22Rv1 (cell line): ENCODE measurements at regions not wholly inside any gene's neighbourhood (a gene's known extent, or its start where the extent isn't known, plus 50 kb on each side); places are given as distances from the start of the nearest gene placed in this dataset.

Experiments
- H3K27ac ChIP-seq: fragments of 450-650 bp; 2 replicates; pipeline ENCODE4 v1.5.1; 2017
- ZFX ChIP-seq: fragments of 450-650 bp; IDR thresholded peaks from 2 replicates; pipeline ENCODE4 v1.6.1; 2017; ENCODE audit warnings: antibody characterized with exemption, borderline replicate concordance
- TF ChIP-seq, protein P1 (sequence below): fragments of 450-650 bp; IDR thresholded peaks from 2 replicates; pipeline ENCODE4 v1.5.1; 2017; ENCODE audit warnings: mild to moderate bottlenecking

DNA sequence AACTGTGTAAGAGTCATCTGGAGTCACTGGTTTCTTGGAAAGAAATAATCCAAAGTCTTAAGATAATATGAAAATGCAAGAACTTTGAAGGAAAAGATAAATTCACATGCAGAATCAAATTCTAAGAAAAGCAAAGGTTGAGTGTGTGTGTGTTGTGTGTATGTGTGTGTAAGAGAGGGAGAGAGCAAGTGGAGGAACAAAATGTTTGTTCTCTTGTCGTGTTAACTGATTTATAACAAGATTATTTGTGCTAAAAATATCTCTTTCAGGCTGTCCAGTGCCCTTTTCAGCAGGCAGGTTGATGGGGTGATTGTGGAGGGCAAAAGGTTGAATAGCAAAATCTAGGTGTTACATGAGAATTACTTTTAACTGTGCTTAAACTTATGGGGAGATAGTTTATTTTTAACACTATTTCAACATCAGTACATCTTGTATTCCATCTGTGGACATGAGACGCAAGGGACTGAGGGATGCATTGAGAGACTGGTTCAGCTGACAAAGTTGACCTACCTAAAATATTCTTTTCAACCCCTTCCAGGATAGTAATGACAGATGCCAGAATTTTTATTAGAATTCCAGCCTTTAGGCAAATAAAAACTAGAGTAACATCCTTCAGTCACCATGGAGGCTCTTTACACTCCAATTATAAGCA, 342.4 kb upstream of the CD180 start:
- TF ChIP-seq ZFX, result no peak
- TF ChIP-seq, protein P1, sequence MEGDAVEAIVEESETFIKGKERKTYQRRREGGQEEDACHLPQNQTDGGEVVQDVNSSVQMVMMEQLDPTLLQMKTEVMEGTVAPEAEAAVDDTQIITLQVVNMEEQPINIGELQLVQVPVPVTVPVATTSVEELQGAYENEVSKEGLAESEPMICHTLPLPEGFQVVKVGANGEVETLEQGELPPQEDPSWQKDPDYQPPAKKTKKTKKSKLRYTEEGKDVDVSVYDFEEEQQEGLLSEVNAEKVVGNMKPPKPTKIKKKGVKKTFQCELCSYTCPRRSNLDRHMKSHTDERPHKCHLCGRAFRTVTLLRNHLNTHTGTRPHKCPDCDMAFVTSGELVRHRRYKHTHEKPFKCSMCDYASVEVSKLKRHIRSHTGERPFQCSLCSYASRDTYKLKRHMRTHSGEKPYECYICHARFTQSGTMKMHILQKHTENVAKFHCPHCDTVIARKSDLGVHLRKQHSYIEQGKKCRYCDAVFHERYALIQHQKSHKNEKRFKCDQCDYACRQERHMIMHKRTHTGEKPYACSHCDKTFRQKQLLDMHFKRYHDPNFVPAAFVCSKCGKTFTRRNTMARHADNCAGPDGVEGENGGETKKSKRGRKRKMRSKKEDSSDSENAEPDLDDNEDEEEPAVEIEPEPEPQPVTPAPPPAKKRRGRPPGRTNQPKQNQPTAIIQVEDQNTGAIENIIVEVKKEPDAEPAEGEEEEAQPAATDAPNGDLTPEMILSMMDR, result no peak

DNA sequence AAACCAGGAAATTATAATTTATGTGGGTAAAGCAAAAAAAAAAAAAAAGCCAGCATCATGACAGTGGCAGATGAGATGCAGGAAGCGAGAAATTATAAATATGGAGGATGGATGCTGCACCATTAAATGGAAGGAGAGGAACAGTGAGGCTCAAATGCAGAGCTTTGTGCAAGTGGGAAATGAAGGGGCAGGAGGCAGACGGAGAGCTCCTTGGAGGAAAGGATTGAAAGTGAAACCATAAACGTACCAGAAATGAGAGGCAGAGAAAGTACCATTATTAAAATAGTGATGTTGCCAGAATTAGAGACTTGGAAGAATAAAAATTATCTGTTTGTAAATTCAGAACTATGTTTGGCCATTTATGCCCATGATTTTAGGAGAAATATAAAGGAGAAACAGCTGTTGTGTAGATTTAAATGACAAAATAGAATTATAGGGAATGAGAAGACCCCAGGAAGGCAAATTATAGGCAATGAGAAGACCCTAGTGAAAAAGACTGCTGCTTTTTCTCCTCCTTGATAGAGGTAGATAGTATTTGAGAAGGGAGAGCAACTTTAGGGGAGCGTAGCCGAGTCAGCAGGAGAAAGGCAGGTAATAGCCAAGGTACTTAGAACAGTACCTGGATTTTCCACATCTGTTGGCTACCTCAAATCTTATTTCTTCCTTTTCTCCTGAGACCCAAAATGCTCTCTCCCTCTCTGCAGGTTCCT, 341.0 kb upstream of the CD180 start:
- no peak for TF ChIP-seq ZFX
- TF ChIP-seq, protein P1, result no peak
- no peak overlapping the region for H3K27ac ChIP-seq

More for the DNA sequence above, 342.4 kb upstream of the CD180 start:
- H3K27ac ChIP-seq, result no peak overlapping the region

DNA sequence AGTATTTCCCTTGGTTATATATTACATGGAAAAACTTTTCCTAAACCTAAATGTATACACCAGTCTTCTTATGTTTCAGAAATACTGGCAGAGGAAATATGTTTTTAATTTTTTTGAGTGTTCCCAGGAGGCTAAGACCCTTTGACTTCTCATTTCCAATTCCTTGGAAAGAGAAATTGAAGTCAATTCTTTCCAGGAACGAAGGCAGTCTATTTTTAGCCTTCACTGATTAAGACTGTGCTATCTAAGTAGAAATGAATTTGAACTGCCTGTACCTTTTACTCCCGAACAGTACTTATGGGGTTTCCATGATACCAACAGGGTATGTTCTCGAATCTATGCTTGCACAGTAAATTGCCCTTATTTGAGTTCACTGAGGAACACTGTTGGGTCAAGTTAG, 340.3 kb upstream of the CD180 start:
- H3K27ac ChIP-seq, result no peak overlapping the region
- no peak for TF ChIP-seq ZFX
- TF ChIP-seq, protein P1, result no peak

DNA sequence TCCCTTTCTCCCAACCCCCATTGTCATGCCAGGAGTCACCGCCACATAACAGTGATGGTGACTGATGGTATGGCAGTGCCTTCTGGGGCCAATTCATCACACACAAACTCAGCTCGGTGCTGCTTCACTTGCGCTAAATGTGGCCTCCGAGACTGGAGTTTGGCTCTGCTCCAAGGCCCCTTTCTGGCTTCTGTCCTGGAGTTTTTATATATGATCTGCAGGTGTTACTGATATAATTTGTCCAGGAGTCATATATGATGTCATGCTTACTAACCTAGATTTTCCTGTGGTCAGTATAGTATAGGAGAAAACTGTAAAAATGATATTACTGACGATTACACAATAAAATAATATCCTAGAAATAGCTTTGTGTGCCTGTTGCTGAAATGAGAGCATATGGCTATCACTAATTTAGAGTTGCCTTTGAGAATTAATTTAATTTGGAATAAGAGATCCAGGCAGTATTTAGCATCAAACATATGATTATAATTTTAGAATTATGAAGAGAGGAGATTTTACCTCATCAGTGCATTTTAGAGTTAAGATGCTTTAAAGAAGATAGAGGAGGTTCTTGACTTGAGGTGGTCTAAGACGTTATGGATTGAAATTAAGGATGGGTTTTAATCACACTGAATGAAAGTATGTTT, 334.1 kb upstream of the CD180 start:
- TF ChIP-seq ZFX, result no peak
- no peak overlapping the region for H3K27ac ChIP-seq

DNA sequence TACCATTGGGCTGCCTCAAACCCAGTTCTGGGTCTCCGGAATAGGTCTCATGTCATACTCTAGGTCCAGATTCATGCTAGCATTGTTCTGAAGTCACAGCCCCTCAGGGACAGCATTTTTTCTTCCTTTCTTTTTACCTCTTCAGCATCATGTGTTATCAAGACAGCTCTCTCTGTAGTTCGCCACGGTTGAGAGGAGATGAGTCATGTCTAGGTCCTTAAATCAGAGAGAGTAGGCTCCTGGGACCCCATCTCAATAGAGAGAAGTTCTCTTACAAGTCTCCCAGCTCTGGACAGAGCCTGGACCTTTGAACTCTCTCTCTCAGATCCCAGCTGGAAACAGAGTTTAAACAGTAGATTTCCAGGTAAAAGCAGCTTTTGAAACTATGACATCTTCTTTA, 332.4 kb upstream of the CD180 start:
- TF ChIP-seq, protein P1, result no peak
- no peak for TF ChIP-seq ZFX
- no peak overlapping the region for H3K27ac ChIP-seq

DNA sequence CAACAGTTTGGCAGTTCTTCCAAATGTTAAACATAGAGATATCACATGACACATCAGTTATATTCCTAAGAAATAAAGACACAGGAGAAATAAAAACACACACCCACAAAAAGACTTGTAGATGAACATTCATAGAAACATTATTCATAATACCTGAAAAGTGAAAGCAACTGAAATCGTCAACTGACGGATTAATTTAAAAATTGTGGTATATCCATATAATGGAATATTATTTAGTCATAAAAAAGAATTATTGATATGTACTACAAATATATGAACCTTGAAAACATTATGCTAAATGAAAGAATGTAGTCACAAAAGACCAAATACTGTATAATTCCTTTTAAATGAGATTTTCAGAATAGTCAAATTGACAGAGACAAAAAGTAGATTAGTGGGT, 330.2 kb upstream of the CD180 start:
- TF ChIP-seq, protein P1, result no peak
- no peak for TF ChIP-seq ZFX
- H3K27ac ChIP-seq, result no peak overlapping the region

DNA sequence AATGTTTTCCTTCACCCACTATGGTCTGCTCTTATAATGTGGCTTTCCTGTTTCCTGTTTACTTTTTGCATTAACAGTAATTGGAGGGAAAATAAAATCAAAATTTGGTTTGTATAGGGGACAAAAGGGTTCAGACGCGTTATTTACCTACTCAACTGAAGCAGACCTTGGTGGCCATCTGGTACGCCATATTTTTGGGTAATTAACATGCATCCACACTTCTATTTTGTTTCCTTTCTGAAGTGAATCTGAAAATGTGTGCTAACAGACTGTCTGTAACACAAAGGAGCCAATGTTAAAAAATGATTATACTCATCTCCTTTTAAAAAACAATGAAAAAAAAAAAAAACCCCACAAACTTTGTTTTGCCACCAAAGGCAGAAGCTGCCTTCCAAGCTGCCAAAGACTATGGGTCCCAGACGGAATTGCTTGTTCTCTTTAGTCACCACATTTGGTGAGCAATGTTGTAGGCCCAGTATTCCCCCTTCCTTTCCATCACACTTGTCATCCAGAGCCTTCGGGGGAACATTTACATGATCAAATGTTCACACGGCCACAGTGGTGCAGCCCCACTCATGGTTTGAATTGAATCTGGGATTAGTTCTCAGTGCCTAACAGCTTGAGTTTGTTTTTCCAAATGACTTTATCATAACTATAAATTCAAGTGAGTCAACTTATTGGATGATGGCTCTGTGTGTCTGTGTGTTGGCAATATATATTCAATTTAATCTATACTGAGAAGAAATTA, 323.7 kb upstream of the CD180 start:
- no peak for TF ChIP-seq ZFX
- TF ChIP-seq, protein P1, result no peak
- no peak overlapping the region for H3K27ac ChIP-seq
